Lower leg skin (tissue), 4 donors: ENCODE measurements at regions not wholly inside any gene's neighbourhood (a gene's known extent, or its start where the extent isn't known, plus 50 kb on each side); places are given as distances from the start of the nearest gene placed in this dataset.

Experiments
- DNase-seq, 2 donors: peaks; one replicate each; pipeline ENCODE4 v3.0.0-alpha.2; 2019; ENCODE audit warnings: low spot score in 2 of 2
- H3K4me3 ChIP-seq: fragments of 200-600 bp; sonication (generic); 2 replicates; pipeline ENCODE4 v1.5.1; 2017; ENCODE audit warnings: mild to moderate bottlenecking, low read depth; ENCODE audit not compliant: poor library complexity, severe bottlenecking
- POLR2A ChIP-seq, 2 donors: fragments of 450-650 bp; IDR thresholded peaks; one replicate each; pipeline ENCODE4 v1.6.1; 2016 to 2017; ENCODE audit warnings: antibody characterized with exemption in 2 of 2, mild to moderate bottlenecking in 1 of 2, moderate library complexity in 1 of 2
- WGBS, 2 donors: methylation state at CpG; one replicate each; pipeline ENCODE4 v1.1.5; 2018; 5-methylcytosine and 5-hydroxymethylcytosine counted together
- intact Hi-C: fragments of 100-400 bp; cut with DNase I; formaldehyde crosslinking; loops from one replicate; pipeline ENCODE4 v1.15.0; 2023; ENCODE audit warnings: low total_unique reads
- TF ChIP-seq, protein P1 (sequence below), 3 donors: fragments of 450-650 bp; IDR thresholded peaks; one replicate each; pipeline ENCODE4 v1.5.1; 2016; ENCODE audit warnings: antibody characterized with exemption in 3 of 3, mild to moderate bottlenecking in 3 of 3, moderate library complexity in 2 of 3

DNA sequence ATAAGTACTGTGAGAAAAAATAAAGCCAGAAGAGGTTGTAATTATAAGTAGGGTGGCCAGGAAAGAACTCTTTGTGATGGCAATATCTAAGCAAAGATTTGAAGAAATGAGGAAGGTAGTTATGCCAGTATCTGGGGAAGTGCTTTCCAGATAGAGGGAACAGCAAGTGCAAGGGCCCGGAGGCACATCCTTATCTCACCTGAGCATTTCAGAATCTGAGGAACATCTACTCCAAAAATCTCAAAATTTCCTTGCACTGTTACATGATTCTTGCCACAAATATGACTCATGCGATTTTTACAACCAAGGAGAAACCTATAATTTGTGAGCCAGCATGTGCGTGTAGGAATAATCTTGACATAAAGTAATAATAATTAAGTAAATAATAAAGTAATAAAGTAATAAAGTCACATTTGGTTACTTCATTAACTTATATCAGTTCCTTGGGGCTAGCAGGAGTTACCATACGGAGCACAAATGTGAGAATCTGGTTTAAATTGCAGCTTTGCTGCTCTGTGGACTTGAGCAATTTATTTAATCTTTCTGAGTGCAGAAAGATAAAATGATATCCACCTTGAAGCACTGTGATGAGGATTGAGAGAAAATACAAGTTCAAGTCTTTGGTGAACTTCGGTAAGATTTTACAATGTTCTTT is 105.1 kb upstream of the SLC34A2 start:
- no peak for TF ChIP-seq POLR2A (IDR thresholded peaks at IDR 0.05)
- TF ChIP-seq, protein P1, sequence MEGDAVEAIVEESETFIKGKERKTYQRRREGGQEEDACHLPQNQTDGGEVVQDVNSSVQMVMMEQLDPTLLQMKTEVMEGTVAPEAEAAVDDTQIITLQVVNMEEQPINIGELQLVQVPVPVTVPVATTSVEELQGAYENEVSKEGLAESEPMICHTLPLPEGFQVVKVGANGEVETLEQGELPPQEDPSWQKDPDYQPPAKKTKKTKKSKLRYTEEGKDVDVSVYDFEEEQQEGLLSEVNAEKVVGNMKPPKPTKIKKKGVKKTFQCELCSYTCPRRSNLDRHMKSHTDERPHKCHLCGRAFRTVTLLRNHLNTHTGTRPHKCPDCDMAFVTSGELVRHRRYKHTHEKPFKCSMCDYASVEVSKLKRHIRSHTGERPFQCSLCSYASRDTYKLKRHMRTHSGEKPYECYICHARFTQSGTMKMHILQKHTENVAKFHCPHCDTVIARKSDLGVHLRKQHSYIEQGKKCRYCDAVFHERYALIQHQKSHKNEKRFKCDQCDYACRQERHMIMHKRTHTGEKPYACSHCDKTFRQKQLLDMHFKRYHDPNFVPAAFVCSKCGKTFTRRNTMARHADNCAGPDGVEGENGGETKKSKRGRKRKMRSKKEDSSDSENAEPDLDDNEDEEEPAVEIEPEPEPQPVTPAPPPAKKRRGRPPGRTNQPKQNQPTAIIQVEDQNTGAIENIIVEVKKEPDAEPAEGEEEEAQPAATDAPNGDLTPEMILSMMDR (IDR thresholded peaks at IDR 0.05), result no peak
- DNase-seq, result peak in 1 of 2 donors; percentile 12
- intact Hi-C loops, result no loop called here
- WGBS, 2 donors, result 51 to 52% methylated on average over 5 of the region's 5 CpGs
- no peak overlapping the region for H3K4me3 ChIP-seq

DNA sequence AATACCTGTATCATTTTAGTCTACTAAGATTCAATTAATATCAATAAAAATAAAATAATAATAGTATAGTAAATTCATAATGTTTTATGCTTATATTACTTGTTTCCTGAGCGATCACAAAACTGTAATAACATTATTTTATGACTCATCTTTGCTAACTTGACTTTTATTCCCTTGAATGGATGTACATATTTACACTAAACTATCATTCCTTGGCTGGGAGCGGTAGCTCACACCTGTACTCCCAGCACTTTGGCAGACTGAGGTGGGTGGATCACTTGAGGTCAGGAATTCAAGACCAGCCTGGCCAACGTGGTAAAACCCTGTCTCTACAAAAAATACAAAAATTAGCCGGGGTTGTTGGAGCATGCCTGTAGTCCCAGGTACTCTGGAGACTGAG is 104.0 kb upstream of the SLC34A2 start:
- 32 to 51% methylated on average over 4 of the region's 4 CpGs for WGBS, 2 donors
- peak in 1 of 2 donors; percentile 8 for DNase-seq
- intact Hi-C loops, result no loop called here

DNA sequence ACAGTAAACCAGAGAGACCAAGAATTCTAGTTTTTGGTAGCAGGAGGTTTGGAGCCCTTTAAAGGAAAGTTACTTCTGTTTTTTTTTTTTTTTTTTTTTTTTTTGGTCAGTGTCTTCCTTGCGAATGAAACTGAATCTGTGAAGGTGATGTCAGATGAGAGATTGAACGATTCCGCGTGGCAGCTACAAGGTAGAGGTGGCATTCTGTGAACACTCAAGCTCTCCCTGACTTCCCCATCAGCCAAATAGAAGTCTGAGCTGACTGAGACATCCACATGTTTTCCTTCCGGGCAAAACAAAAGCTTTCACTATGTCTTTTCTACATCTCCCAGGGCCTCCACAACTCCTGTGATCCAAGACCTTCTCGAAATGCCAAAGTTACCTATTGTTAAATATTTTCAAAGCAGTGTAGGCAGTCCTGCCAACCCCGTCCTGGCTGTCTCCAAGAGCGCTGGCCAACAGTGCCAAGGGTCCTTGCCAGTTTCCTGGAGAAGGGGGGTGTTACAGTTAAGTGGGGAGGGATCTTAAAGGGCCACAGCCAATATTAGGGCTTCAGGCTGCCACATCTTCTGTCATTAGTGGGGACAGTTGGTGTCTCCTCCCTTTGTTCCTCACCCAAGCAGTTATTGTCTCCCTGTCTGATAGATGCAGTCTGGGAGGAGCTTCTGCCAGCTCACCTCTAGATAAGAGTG is 102.9 kb upstream of the SLC34A2 start:
- TF ChIP-seq, protein P1 (IDR thresholded peaks at IDR 0.05), result no peak
- no peak for TF ChIP-seq POLR2A (IDR thresholded peaks at IDR 0.05)
- intact Hi-C loops, result no loop called here
- no peak overlapping the region for H3K4me3 ChIP-seq
- WGBS, 2 donors, result 24 to 31% methylated on average over 8 of the region's 8 CpGs
- DNase-seq, result peak in 1 of 2 donors; percentile 80

More for the DNA sequence above, 104.0 kb upstream of the SLC34A2 start:
- TF ChIP-seq, protein P1 (IDR thresholded peaks at IDR 0.05), result no peak
- TF ChIP-seq POLR2A (IDR thresholded peaks at IDR 0.05), result no peak
- no peak overlapping the region for H3K4me3 ChIP-seq

DNA sequence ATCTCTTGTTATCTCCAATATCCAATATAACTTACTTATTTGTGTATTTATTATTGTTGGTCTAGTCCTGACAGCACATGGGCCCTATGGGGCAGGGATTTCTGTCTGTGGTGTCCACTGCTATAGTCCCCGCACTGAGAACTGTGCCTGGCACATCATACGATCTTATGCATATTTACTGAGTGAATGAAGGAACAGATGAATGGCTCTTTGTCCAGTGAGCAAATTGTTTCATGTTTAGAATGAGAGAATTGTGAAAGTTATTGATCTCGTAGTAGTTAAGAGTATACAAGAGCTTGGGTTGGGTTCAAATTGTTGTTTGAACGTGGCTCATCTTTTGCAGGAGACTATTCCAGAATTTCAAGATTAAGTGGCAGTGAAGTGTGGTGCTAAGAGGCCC is 96.1 kb upstream of the SLC34A2 start:
- 75 to 76% methylated on average over 4 of the region's 4 CpGs for WGBS, 2 donors
- H3K4me3 ChIP-seq, result no peak overlapping the region
- intact Hi-C loops, result no loop called here
- no peak for TF ChIP-seq POLR2A (IDR thresholded peaks at IDR 0.05)
- TF ChIP-seq, protein P1 (IDR thresholded peaks at IDR 0.05), result no peak
- no peak for DNase-seq

DNA sequence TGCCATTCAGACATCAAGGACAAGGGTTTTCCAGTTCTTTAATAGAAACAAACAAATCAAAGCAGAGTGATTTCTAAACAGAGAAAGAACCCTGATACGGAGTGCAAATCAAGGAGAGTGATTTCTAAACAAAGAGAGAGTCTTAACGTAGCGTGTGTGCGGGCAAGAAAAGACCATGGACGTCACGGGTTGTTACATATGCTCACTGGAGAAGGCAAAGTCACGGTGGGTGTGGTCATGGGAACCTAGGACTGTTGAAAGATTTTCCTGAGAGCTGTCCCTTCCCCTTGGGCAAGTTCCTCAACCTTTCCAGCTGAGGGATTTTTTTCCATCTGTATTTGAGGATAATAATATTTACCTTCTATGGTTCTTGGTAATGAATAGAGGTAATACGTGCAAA is 95.0 kb upstream of the SLC34A2 start:
- no peak for DNase-seq
- H3K4me3 ChIP-seq, result no peak overlapping the region
- WGBS, 2 donors, result 64 to 76% methylated on average over 8 of the region's 8 CpGs
- intact Hi-C loops, result no loop called here
- TF ChIP-seq, protein P1 (IDR thresholded peaks at IDR 0.05), result no peak
- TF ChIP-seq POLR2A (IDR thresholded peaks at IDR 0.05), result no peak
